ENCODE measurements at regions not wholly inside any gene's neighbourhood (a gene's known extent, or its start where the extent isn't known, plus 50 kb on each side); places are given as distances from the start of the nearest gene placed in this dataset.
"Not testable (repeated sequence)": the region's sequence is repeated elsewhere in the genome, so short reads cannot be mapped to it uniquely, and the experiment has no call there.

DNA sequence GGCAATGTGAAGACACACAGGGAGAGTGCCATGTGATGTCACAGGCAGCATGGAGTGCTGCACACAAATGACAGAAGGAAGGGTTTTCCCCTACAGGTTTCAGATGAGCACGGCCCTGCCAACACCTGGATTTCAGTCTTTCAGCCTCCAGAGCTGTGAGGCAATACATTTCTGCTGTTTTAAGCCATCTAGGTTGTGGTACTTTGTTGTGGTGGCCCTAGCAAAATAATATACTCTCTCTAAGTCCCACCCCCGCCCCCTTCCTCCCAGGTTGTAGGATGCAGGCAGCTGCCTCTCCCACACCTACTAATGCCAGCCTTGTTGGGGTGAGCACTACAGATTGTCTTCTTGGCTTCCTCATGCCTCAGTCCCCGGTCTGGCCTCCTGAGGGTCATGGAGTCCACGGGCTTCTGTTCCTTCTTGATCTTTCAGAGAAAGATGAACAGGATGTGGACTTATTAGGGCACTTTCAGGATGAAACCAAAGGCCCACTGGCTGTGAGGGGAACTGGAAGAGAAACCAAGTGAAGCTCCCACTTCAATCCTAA lies 180.0 kb downstream of the CD47 start:
- intact Hi-C loops (cut with DNase I) = no loop called here
- no peak for DNase-seq

DNA sequence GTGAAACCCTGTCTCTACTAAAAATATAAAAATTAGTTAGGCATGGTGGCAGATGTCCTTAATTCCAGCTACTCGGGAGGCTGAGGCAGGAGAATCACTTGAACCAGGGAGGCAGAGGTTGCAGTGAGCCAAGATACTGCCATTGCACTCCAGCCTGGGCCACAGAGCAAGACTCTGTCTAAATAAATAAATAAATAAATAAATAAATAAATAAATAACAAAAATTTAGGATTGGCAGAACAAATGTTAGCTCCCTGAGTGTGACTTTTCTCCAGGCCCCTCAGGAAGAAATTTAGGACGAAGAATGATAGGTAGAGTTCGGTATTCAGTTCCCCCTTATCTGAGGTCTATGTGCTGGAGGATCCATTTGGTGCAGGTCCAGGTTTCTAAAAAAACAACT lies 181.2 kb downstream of the CD47 start:
- intact Hi-C loops (cut with DNase I); DNase-seq: not testable (repeated sequence)

DNA sequence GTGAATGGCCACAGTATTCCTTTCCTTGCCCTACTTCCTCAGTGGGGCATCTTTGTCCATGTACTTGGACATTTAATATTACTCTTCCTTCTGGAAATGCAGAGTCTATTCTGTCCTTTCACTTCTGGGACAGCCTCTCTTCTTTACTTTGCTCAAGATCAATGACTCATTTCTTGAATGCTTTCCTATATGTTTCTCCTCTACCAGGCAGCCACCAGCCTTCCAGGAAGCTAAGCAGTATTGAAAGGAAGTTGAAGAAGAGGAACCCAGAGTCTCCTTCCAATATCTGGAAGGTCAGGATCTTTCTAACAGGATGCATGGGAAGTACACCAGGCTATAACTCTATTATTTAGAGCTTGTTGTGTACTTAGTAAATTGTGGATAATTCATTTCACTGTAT lies 182.8 kb downstream of the CD47 start:
- intact Hi-C loops (cut with DNase I) = no loop called here
- DNase-seq = no peak

DNA sequence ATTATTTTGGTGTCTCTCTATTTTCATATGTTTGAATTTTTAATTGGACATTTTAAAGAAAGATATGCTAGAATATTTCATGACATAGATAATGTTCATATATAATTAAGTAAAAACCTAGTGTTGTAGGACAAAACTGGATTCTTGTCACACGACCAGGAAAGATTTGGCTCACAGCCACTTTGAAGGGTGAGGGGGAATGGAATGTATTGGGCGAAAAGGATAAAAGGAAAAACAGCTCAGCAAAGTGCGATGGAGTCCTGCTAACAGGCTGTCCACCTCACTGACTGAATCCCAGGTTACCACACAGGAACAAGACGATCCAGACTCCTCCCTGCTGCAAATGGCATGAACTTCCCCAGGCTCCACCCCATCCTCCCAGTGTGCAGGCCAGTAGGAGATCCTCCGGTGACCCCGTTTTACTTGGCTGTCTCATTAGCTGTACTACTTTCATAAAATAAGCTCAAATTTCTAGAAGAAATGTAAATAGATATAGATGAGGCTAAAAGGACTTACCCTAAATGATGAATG lies 186.2 kb downstream of the CD47 start:
- intact Hi-C loops (cut with DNase I) = no loop called here
- no peak for DNase-seq

DNA sequence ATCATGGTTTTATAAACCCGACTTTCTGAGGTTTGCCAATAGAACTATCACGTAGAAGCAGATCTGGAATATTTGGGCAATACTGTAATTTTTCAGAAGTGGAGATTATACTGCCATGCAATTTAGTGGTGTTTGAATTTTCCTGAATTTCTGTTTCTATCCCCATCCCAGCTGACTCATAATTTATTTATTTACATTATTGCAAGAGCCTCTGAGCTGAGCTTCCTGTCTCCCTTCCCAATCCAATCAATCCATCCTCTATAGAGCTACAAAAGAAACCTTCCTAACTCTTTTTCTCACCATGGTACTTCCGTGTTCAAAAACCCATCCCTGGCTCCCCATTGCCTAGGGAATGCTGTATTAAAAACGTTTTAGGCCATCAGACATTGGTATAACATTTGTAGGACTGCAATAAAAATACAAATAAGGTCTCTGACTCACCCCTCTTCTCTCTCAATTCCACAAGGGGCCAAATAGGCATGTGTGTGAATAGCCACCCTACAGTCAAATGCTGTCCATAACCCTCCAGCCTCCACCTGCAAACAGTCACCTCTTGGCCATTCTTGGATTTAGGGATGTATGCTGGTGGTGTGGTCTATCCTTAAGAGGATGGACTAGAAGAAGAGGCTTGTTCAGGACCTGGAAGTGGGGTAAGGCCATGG lies 190.7 kb downstream of the CD47 start:
- intact Hi-C loops (cut with DNase I) = no loop called here

DNA sequence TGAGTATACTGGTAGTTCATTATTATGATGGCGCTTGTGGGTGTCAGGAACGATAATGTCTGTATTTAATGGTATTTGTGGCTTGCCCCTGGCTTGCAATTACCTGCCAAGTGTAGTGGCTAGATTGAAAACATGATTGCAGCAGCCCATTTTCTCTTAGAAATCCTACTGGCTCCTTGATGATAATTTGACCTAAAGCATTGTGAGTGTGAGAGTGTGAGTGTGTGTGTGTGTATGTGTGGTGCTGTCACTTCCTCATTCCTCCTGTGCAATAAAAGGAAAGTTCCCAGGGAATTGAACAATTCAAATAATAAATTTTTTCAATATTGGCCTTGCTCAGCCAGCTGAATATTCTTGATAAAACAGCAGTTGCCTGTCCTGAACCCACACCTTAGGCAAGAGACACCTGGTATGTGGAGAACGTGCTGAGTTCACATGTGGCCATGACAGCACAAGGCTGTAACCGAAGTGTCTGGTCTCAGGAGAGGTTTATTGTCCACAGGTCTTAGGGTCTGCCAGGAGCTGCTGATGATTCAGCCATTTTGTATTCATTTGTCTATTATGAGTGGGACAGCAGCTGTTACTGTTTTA lies 193.3 kb downstream of the CD47 start:
- no peak for DNase-seq

More for the DNA sequence above, 190.7 kb downstream of the CD47 start:
- no peak for DNase-seq

DNA sequence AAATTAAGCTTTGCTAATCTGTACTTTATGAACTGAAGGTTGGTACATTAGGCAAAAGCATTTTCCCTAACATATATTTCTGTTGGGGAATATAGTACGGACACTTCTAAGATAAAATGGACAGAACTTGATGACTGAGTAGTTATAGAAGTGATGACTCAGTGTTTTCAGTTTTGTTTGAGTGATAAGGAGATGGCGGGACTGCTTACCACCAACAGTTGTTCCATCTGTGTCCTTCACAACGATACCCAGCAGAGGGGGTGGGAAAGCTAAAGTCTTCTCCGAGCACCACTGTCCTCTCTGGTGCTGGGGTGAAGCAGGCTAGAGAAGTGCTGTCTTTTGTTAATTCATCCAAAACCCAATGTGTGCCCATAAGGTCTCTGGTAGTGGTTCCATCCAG lies 195.8 kb downstream of the CD47 start:
- DNase-seq = no peak
- intact Hi-C loops (cut with DNase I) = no loop called here

More for the DNA sequence above, 193.3 kb downstream of the CD47 start:
- intact Hi-C loops (cut with DNase I) = no loop called here

DNA sequence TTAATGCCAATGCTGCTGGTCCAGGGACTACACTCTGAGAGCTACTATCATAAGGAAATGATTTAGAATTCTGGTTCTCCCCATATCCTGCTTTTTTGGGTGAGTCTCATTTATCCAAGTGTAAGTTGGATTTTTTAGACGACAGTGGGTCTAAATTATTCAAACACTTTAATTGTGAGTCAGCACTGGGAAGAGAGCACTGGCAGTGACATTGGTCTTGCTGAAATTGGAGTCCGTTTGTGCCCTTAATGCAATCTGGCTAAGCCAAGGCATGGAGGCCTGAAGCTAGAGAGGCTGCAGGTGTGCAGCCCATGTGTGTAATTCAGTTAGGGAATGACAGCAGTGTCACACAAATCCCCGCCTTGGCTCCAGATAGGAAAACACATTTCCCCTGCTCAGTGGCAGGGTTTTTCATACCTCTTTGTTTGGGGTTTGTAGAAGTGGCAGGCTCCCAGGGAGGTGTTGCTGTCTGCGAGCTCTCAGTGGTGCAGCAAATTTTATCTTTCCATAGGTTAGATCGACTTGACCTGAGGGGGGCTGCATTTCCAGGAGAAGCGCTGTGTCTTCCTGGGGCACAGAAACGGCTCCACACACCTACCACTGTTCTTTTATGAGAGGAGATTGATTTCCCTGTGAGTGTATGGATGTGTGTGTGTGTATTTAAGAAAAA lies 197.7 kb downstream of the CD47 start:
- no peak for DNase-seq
- intact Hi-C loops (cut with DNase I) = no loop called here

DNA sequence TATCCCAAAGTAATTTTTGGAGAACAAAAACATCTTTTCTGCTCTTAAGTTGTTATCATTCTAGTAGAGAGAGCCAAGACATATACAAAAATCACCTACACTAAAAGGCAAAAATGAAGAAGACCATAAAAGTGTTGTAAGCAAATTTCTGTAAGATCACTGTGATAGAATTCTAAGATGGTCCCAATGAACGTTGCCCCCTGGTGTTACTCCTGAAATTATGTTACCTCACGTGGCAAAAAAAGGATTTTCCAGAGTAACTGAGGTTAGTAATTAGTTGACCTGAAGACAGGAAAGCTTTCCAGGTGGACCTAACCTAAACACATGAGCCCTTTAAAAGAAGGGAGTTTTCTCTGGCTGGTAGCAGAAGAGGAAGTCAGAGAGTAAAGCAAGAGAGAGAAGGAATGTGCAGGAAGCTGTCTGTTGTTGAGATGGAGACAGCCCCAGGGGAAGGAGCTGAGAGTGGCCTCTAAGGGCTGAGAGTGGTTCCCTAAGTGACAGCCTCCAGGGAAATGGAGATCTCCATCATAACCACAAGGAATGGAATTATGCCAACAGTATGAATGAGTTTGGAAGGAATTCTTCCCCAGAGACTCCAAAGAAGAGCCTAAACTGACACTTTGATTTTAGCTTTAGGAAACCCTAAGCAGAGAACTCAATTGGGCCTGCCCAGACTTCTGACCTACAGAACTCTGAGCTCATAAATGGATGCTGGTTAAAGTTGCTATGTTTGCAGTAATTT lies 205.9 kb downstream of the CD47 start:
- intact Hi-C loops (cut with DNase I) = no loop called here
- no peak for DNase-seq

DNA sequence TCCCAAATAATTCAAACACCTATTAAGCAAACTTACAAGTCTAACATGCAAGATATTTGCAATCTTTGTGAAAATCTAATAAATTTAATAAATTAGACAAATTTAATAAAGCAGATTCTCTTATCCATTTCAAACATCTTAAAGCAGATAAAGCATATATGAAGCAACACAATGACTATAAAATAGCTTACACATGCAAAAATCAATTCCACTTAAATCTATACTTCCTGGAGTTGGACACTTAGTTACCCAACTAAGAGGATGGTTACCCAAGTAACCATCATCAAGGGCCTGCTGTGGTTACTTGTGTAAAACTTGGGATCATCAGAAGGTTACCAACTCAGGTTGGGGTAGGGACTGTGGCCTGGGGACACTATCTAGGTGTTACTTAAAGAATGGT lies 206.8 kb downstream of the CD47 start:
- intact Hi-C loops (cut with DNase I) = no loop called here
- DNase-seq = no peak

DNA sequence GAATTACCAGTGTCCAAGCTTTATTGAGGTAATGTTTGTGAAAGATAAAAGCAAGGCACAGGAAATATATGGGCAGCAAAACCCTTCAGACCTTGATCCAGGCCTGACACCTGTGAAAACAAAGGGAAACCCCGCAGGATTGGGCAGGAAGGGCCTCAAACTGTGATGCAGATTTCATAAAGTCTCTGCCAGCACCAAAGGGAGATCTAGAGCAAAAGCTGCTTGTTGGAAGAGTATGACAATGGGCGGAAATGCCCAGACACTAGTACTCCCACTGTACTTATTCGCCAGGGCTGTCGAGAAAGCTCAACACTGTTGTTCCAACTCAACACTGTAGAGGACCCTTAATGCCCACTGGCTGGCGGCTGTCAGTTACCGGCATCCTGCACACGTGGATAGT lies 207.9 kb downstream of the CD47 start:
- intact Hi-C loops (cut with DNase I) = no loop called here
- no peak for DNase-seq

DNA sequence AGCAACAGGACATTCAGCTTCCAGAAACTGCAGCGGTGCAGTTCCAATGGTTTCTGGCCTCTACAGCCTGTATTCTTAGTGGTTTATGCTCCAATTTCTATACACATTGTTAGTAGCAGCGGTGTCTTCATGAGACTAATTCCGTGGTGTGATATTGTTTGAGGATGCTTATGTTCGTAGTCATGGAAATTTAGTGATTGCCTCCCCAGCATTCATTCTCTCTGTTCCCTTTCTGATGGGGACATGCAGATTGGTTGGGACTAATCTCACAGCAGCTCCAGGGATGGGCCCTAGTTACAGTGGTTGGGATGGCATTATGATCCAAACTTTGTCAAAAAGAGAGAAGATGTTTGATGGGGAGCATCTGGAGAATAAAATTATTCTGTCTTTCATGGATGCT lies 208.6 kb downstream of the CD47 start:
- DNase-seq = no peak
- intact Hi-C loops (cut with DNase I) = no loop called here

DNA sequence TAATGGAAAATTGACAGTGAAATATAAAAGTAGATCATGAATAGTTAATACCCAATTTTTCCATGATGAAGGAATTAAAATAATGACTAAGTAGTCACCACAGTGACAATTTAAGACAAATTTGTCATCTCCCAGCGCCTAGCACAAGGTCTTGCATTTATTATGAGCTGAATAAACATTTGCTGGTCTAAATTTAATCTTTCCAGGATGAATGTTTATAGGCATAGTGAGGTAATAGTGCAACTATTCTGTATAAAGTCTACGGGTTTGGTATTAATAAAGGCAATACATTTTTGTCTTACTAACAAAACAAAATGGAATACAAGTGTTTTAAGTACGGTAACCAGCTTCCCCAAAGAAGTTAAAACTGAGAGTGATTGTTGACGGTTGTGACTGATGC lies 209.3 kb downstream of the CD47 start:
- intact Hi-C loops (cut with DNase I) = no loop called here
- DNase-seq = no peak

DNA sequence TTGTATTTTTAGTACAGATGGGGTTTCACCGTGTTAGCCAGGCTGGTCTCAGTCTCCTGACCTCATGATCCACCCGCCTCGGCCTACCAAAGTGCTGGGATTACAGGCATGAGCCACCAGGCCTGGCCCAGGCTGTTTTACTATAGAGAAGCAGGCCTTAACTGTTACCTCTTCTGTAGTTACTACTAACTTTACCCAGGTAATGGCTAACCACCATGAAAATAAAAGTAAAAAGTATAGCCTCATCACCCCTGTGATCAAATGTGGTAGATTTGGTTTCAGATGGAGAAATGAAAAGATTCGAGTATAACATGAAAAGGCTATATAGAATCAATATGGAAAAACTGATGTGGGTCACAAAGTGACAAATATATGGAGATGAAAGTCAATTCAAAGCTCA lies 210.1 kb downstream of the CD47 start:
- intact Hi-C loops (cut with DNase I) = no loop called here
- no peak for DNase-seq

DNA sequence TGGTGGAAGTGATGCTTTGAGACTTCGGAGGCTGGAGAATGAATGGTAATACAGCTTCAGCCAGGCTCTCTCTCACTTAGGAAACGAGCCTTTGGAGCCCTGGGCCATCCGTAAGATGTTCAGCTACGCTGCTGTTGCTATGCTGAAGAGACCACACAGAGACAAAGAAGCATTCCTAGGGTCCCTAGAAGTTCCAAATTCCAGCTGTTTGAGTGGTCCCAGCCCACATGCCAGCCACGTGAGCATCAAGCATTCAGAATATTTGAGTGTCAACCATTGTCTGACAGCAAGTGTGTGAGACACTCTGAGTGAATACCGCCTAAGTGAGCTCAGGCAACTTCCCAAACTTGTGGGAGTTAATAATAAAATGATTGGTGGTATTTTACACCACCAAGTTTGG lies 212.9 kb downstream of the CD47 start:
- DNase-seq = no peak

DNA sequence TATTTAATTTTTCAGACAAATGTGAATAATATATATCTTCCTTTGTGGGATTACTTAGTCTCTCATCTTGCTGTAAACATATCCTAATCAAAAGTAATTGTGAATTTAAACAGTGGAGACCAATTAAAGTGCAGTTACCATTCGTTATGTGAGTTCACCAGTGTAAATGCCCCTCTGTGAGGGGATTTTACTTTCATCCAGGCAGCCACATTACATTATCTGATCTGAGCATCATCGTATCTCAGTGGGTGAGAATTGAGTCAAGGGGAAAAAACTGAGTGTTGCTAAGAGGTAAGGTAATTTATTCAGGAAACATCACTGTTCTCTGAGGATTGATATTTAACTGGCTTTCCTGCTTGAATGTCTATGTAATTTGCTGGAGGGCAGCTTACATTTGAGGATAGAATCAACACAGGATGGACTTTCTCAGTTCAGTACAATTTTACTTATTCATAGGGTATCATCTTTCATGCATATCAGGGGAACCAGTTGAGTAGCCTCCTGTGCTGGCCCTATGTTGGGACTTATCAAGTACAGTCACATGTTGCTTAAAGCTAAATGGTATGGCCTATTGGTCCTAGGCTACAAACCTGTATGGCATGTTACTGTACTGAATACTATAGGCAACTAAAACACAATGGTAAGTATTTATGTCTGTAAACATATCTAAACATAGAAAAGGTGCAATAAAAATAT lies 219.7 kb downstream of the CD47 start:
- DNase-seq = no peak
- intact Hi-C loops (cut with DNase I) = no loop called here

More for the DNA sequence above, 212.9 kb downstream of the CD47 start:
- intact Hi-C loops (cut with DNase I) = no loop called here

DNA sequence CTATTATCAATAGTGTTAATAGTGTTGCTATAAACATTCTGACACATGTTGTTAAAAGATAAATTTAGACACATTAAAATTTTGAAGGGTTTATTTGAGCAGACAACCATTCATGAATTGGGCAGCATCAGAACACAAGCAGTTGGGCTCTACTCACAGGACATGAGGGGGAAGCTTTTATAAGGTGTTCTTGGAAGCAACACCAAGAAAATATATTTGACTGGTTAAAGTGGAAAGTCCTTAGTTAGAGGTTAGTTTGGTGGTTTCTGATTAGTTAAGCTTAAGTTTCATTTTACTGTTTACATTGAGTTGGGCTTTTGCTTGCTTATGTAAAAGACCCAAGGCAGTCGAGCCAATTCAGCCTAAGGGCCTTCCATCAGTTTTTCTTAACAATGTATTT lies 220.7 kb downstream of the CD47 start:
- intact Hi-C loops (cut with DNase I) = no loop called here
- DNase-seq = no peak

DNA sequence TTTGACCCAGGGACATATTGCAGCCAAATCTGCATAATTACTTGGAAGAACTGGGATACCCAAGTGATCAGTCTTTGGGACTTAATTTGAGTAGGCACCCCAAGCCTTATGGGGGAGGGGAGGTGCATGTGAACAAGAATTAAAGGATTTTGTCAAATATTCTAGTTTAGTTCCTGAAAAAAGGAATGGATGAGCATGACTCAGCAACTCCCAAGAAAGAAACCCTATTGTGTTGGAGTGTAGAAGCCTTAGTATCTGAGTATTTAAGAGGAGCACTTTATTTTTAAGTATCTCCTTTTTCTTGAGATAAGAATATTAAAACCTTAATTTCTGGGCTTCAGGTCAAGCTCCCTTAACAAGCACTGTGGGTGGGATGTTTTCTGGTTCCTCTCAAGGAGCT lies 222.4 kb downstream of the CD47 start:
- DNase-seq = no peak
- intact Hi-C loops (cut with DNase I) = no loop called here

DNA sequence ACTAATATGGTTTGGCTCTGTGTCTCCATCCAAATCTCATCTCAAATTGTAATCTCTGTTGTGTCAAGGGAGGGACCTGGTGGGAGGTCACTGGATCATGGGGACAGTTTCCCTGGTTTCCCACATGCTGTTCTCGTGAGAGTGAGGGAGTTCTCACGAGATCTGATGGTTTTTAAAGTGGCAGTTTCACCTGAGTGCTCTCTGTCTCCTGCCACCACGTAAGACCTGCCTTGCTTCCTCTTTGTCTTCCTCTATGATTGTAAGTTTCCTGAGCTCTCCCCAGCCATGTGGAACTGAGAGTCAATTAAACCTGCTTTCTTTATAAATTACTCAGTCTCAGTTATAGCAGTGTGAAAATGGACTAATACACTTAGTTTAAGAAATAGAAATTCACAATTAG lies 228.9 kb downstream of the CD47 start:
- DNase-seq = no peak
- intact Hi-C loops (cut with DNase I) = no loop called here

DNA sequence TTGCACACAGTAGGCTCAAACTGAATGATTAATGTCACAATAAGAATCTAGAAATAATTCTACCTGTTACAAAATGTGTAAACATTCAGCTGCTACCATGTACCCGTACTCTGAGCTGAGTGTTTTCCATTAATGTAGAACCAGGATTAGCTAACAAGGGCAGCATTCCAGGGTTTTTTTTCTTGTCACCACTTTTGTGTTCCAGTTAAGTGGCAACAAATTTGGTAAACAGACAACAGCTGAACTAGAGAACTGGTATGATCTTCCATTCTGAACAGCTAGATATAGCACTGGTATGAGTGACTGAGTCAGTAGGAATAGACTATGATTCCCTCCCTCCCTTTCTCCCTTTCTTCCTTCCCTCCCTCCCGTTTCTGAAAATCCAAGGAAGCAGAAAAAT lies 229.4 kb downstream of the CD47 start:
- no peak for DNase-seq
- intact Hi-C loops (cut with DNase I) = no loop called here

Data from posterior cingulate gyrus (tissue), 11 donors.